ELR (cell line): ENCODE measurements at regions not wholly inside any gene's neighbourhood (a gene's known extent, or its start where the extent isn't known, plus 50 kb on each side); places are given as distances from the start of the nearest gene placed in this dataset.
A peak's percentile ranks its signal among the peaks of the same experiment; 100 is the strongest.
"Not testable (repeated sequence)": the region's sequence is repeated elsewhere in the genome, so short reads cannot be mapped to it uniquely, and the experiment has no call there.

Experiments
- DNase-seq: peaks from one replicate; pipeline ENCODE4 v3.0.0-alpha.2; 2015; ENCODE audit warnings: low read depth

- peak; percentile 64 for DNase-seq
Observed at GRCh38 chr2:210961249-210961648, 404.9 kb downstream of the CPS1 start.

- DNase-seq: no peak
Observed at GRCh38 chr2:210963386-210963785, 407.0 kb downstream of the CPS1 start.

- no peak for DNase-seq
Observed at GRCh38 chr2:210964141-210964764, 407.9 kb downstream of the CPS1 start.

GRCh38 chr2:210965472-210965871, 409.1 kb downstream of the CPS1 start:
- DNase-seq: peak; percentile 78

- DNase-seq: no peak
Observed at GRCh38 chr2:210966330-210966729, 409.9 kb downstream of the CPS1 start.

GRCh38 chr2:210971431-210971830, 415.0 kb downstream of the CPS1 start:
- DNase-seq: peak; percentile 17

- not testable (repeated sequence) for DNase-seq
Observed at GRCh38 chr2:210986806-210987205, 430.4 kb downstream of the CPS1 start.

- peak; percentile 15 for DNase-seq
Observed at GRCh38 chr2:210991107-210991506, 434.7 kb downstream of the CPS1 start.

GRCh38 chr2:210994104-210994503, 437.7 kb downstream of the CPS1 start:
- DNase-seq: no peak

- peak; percentile 15 for DNase-seq
Observed at GRCh38 chr2:210997373-210997772, 441.0 kb downstream of the CPS1 start.

GRCh38 chr2:210998334-210998733, 441.9 kb downstream of the CPS1 start:
- DNase-seq: no peak

GRCh38 chr2:211014376-211014775, 458.0 kb downstream of the CPS1 start:
- no peak for DNase-seq

GRCh38 chr2:211014906-211015305, 458.5 kb downstream of the CPS1 start:
- no peak for DNase-seq

- not testable (repeated sequence) for DNase-seq
Observed at GRCh38 chr2:211025089-211025488, 468.7 kb downstream of the CPS1 start.

- no peak for DNase-seq
Observed at GRCh38 chr2:211026109-211026508, 469.7 kb downstream of the CPS1 start.

- DNase-seq: no peak
Observed at GRCh38 chr2:211027976-211028375, 471.6 kb downstream of the CPS1 start.

- peak; percentile 61 for DNase-seq
Observed at GRCh38 chr2:211033765-211034164, 477.4 kb downstream of the CPS1 start.

GRCh38 chr2:211035548-211036185, 479.3 kb downstream of the CPS1 start:
- peak; percentile 56 for DNase-seq

GRCh38 chr2:211045025-211045424, 488.6 kb downstream of the CPS1 start:
- DNase-seq: no peak

- DNase-seq: peak; percentile 17
Observed at GRCh38 chr2:211049321-211050018, 493.1 kb downstream of the CPS1 start.

- peak; percentile 58 for DNase-seq
Observed at GRCh38 chr2:211055438-211055837, 499.0 kb downstream of the CPS1 start.

GRCh38 chr2:211061612-211062296, 505.4 kb downstream of the CPS1 start:
- no peak for DNase-seq

- DNase-seq: no peak
Observed at GRCh38 chr2:211062297-211062612, 505.9 kb downstream of the CPS1 start.
